WTC11 (cell line): ENCODE measurements at regions not wholly inside any gene's neighbourhood (a gene's known extent, or its start where the extent isn't known, plus 50 kb on each side); places are given as distances from the start of the nearest gene placed in this dataset.
A peak's percentile ranks its signal among the peaks of the same experiment; 100 is the strongest.

Source experiments
- ATAC-seq: fragments of 200-7000 bp; cut with Tn5 transposase; 2 replicates; pipeline ENCODE4 v1.10.0; 2021; ENCODE audit warnings: mild to moderate bottlenecking, moderate library complexity
- CTCF ChIA-PET: fragments of 300-600 bp; sonication (Branson Sonifier 250); formaldehyde crosslinking; loops from one replicate; lab custom pipeline; 2021; ENCODE audit warnings: antibody characterized with exemption; lab: Charles Lee
- POLR2A ChIA-PET: fragments of 350-600 bp; sonication (Branson Sonifier 250); formaldehyde crosslinking; loops from one replicate; lab custom pipeline; 2021; ENCODE audit warnings: antibody characterized with exemption; lab: Charles Lee
- DNase-seq: peaks from one replicate; pipeline ENCODE4 v3.0.0; 2021; ENCODE audit warnings: low spot score
- H3K27ac Mint-ChIP-seq: 2 replicates; pipeline ENCODE4 v1.8.0; 2021; ENCODE audit warnings: mixed read lengths
- H3K27me3 Mint-ChIP-seq: 2 replicates; pipeline ENCODE4 v1.8.0; 2021; ENCODE audit warnings: low read depth, mild to moderate bottlenecking, moderate library complexity, mixed read lengths
- H3K36me3 Mint-ChIP-seq: 2 replicates; pipeline ENCODE4 v1.8.0; 2021; ENCODE audit warnings: mixed read lengths
- H3K4me1 Mint-ChIP-seq: 2 replicates; pipeline ENCODE4 v1.8.0; 2022; ENCODE audit warnings: mixed read lengths
- H3K4me3 Mint-ChIP-seq: 2 replicates; pipeline ENCODE4 v1.8.0; 2021; ENCODE audit warnings: mild to moderate bottlenecking, moderate library complexity, mixed read lengths
- H3K9me3 Mint-ChIP-seq: 2 replicates; pipeline ENCODE4 v1.8.0; 2021; ENCODE audit warnings: mixed read lengths
- ATF3 ChIP-seq: sonication (generic); formaldehyde crosslinking; conservative IDR thresholded peaks from 2 replicates; pipeline ENCODE4 v1.8.1; 2022; ENCODE audit warnings: mild to moderate bottlenecking, missing genetic modification reagents
- CBFB ChIP-seq: sonication (generic); formaldehyde crosslinking; IDR thresholded peaks from 2 replicates; pipeline ENCODE4 v1.8.1; 2022; ENCODE audit warnings: mild to moderate bottlenecking, low read depth, missing genetic modification reagents
- E2F1 ChIP-seq: sonication (generic); formaldehyde crosslinking; IDR thresholded peaks from 2 replicates; pipeline ENCODE4 v1.8.0; 2022; ENCODE audit warnings: mild to moderate bottlenecking, missing genetic modification reagents
- E2F5 ChIP-seq: sonication (generic); formaldehyde crosslinking; IDR thresholded peaks from 2 replicates; pipeline ENCODE4 v1.8.1; 2022; ENCODE audit warnings: mild to moderate bottlenecking, moderate library complexity, missing genetic modification reagents
- ELF4 ChIP-seq: sonication (generic); formaldehyde crosslinking; IDR thresholded peaks from 2 replicates; pipeline ENCODE4 v1.8.1; 2022; ENCODE audit warnings: low read depth, mild to moderate bottlenecking, moderate library complexity, missing genetic modification reagents
- ETV6 ChIP-seq: sonication (generic); formaldehyde crosslinking; IDR thresholded peaks from 2 replicates; pipeline ENCODE4 v1.8.1; 2022; ENCODE audit warnings: mild to moderate bottlenecking, missing genetic modification reagents
- FOXJ3 ChIP-seq: sonication (generic); formaldehyde crosslinking; IDR thresholded peaks from 2 replicates; pipeline ENCODE4 v1.9.0; 2021; ENCODE audit warnings: missing genetic modification reagents, mild to moderate bottlenecking, borderline replicate concordance
- FOXP4 ChIP-seq: sonication (generic); formaldehyde crosslinking; IDR thresholded peaks from 2 replicates; pipeline ENCODE4 v1.8.0; 2022; ENCODE audit warnings: mild to moderate bottlenecking, missing genetic modification reagents
- GTF2I ChIP-seq: fragments of 250-450 bp; sonication (Bioruptor Pico); conservative IDR thresholded peaks from 2 replicates; pipeline ENCODE4 v1.4.0; 2021; ENCODE audit warnings: mild to moderate bottlenecking
- MYBL2 ChIP-seq: sonication (generic); formaldehyde crosslinking; IDR thresholded peaks from 2 replicates; pipeline ENCODE4 v1.8.1; 2023; ENCODE audit warnings: mild to moderate bottlenecking, moderate library complexity, missing genetic modification reagents
- NFE2L1 ChIP-seq: sonication (generic); formaldehyde crosslinking; IDR thresholded peaks from 2 replicates; pipeline ENCODE4 v1.8.1; 2023; ENCODE audit warnings: missing genetic modification reagents
- NFYB ChIP-seq: sonication (generic); formaldehyde crosslinking; conservative IDR thresholded peaks from 2 replicates; pipeline ENCODE4 v1.8.0; 2022; ENCODE audit warnings: low read depth, missing genetic modification reagents
- PRRX2 ChIP-seq: fragments of 250-450 bp; sonication (Bioruptor Pico); IDR thresholded peaks from 2 replicates; pipeline ENCODE4 v1.8.0; 2021; ENCODE audit warnings: mild to moderate bottlenecking
- SP1 ChIP-seq: sonication (generic); formaldehyde crosslinking; conservative IDR thresholded peaks from 2 replicates; pipeline ENCODE4 v1.8.1; 2022; ENCODE audit warnings: missing genetic modification reagents
- STAT6 ChIP-seq: sonication (generic); formaldehyde crosslinking; conservative IDR thresholded peaks from 2 replicates; pipeline ENCODE4 v1.8.1; 2023; ENCODE audit warnings: mild to moderate bottlenecking, low read depth, missing genetic modification reagents, moderate library complexity
- TCF7 ChIP-seq: sonication (generic); formaldehyde crosslinking; IDR thresholded peaks from 2 replicates; pipeline ENCODE4 v1.8.0; 2022; ENCODE audit warnings: mild to moderate bottlenecking, low read depth, missing genetic modification reagents, moderate library complexity
- TEAD1 ChIP-seq: sonication (generic); formaldehyde crosslinking; IDR thresholded peaks from 2 replicates; pipeline ENCODE4 v1.8.0; 2022; ENCODE audit warnings: mild to moderate bottlenecking, missing genetic modification reagents
- ZMAT4 ChIP-seq: fragments of 250-450 bp; sonication (Bioruptor Pico); IDR thresholded peaks from 2 replicates; pipeline ENCODE4 v1.9.0; 2021; ENCODE audit warnings: mild to moderate bottlenecking
- ZNF121 ChIP-seq: sonication (generic); formaldehyde crosslinking; IDR thresholded peaks from 2 replicates; pipeline ENCODE4 v1.8.0; 2023; ENCODE audit warnings: missing genetic modification reagents
- ZNF263 ChIP-seq: sonication (generic); formaldehyde crosslinking; IDR thresholded peaks from 2 replicates; pipeline ENCODE4 v1.8.1; 2022; ENCODE audit warnings: low read depth, mild to moderate bottlenecking, moderate library complexity, missing genetic modification reagents
- ZNF396 ChIP-seq: fragments of 250-450 bp; sonication (Bioruptor Pico); IDR thresholded peaks from 2 replicates; pipeline ENCODE4 v1.8.0; 2021; ENCODE audit warnings: mild to moderate bottlenecking, moderate library complexity, borderline replicate concordance
- ZNF423 ChIP-seq: fragments of 250-450 bp; sonication (Bioruptor Pico); IDR thresholded peaks from 2 replicates; pipeline ENCODE4 v2.1.2; 2022; ENCODE audit warnings: mild to moderate bottlenecking, moderate library complexity
- ZNF532 ChIP-seq: fragments of 250-450 bp; sonication (Bioruptor Pico); IDR thresholded peaks from 2 replicates; pipeline ENCODE4 v1.9.0; 2021; ENCODE audit warnings: mild to moderate bottlenecking, borderline replicate concordance
- ZSCAN18 ChIP-seq: fragments of 250-450 bp; sonication (Bioruptor Pico); IDR thresholded peaks from 2 replicates; pipeline ENCODE4 v2.1.2; 2022; ENCODE audit warnings: mild to moderate bottlenecking, moderate library complexity

GRCh38 chrX:75625232-75625631 lies 102.4 kb upstream of the ZDHHC15 start:
- CTCF ChIA-PET: no interaction called here
- Mint-ChIP-seq H3K4me1 (no peaks in the 10 kb centered on the region), H3K9me3 (no peaks in the 10 kb centered on the region), H3K36me3 (no peaks in the 10 kb centered on the region), H3K27ac (no peak overlapping the region), H3K4me3 (no peak overlapping the region), H3K27me3 (no peaks in the 10 kb centered on the region)
- TF ChIP-seq STAT6: no peak
- no peak for TF ChIP-seq ETV6 (CRISPR knock-in tag)
- no peak for TF ChIP-seq PRRX2
- no peak for TF ChIP-seq ZSCAN18
- ATAC-seq (no peak), DNase-seq (no peak)
- POLR2A ChIA-PET: no interaction called here

GRCh38 chrX:75623535-75623934 lies 100.7 kb upstream of the ZDHHC15 start:
- Mint-ChIP-seq H3K4me1 (no peaks in the 10 kb centered on the region), H3K4me3 (no peak overlapping the region), H3K36me3 (no peaks in the 10 kb centered on the region), H3K9me3 (peaks cover 6% of the 10 kb centered on the region), H3K27me3 (no peaks in the 10 kb centered on the region), H3K27ac (no peak overlapping the region)
- POLR2A ChIA-PET: no interaction called here
- no peak for ATAC-seq
- no peak for TF ChIP-seq ZNF423 (CRISPR knock-in tag)
- no peak for TF ChIP-seq TCF7 (CRISPR knock-in tag)
- TF ChIP-seq SP1 (CRISPR knock-in tag): no peak
- no peak for TF ChIP-seq FOXJ3 (CRISPR knock-in tag)
- no peak for TF ChIP-seq GTF2I (CRISPR knock-in tag)
- no peak for TF ChIP-seq NFYB (CRISPR knock-in tag)
- no peak for TF ChIP-seq ELF4 (CRISPR knock-in tag)
- no peak for TF ChIP-seq ZNF396
- no peak for TF ChIP-seq CBFB (CRISPR knock-in tag)
- no peak for TF ChIP-seq E2F1 (CRISPR knock-in tag)
- TF ChIP-seq ZNF263 (CRISPR knock-in tag): no peak
- TF ChIP-seq ZNF532: no peak
- TF ChIP-seq NFE2L1 (CRISPR knock-in tag): no peak
- TF ChIP-seq TEAD1 (CRISPR knock-in tag): no peak
- TF ChIP-seq ATF3: no peak
- TF ChIP-seq FOXP4 (CRISPR knock-in tag): no peak
- TF ChIP-seq MYBL2 (CRISPR knock-in tag): no peak
- TF ChIP-seq E2F5: no peak
- TF ChIP-seq ZNF121 (CRISPR knock-in tag): no peak
- no peak for TF ChIP-seq ZMAT4 (CRISPR knock-in tag)
- TF ChIP-seq, all 79 proteins: peak for 0
- DNase-seq: peak; percentile 10
- CTCF ChIA-PET: no interaction called here
